Activated naive CD8-positive, alpha-beta T cell treated with anti-CD3 and anti-CD28 coated beads, Interleukin-2, amount 50 U/mL, for 16 hours (primary cell): ENCODE measurements at regions not wholly inside any gene's neighbourhood (a gene's known extent, or its start where the extent isn't known, plus 50 kb on each side); places are given as distances from the start of the nearest gene placed in this dataset.

Source experiments
- DNase-seq: peaks from one replicate; pipeline ENCODE4 v3.0.0-alpha.2; 2020; ENCODE audit warnings: low read depth, low spot score

DNA sequence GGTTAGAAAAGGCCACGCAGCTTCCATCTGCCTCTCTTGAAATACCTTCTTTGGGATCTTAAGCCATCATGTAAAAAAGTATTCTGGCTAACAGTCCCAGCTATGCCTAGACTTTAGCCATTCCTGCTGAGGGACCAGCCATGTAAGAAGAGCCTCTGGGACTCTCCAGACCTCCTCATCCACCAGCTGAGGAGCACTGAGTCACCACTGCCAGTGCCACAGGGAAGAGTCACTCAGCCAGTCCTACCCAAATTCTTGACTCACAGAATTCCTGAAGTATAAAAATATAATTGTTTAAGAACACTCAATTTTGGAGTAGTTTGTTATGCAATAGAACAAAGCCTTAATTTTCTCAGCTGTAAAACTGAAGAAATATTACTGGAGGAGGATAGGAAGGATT is 436.7 kb downstream of the ZEB2 start:
- DNase-seq = no peak

- DNase-seq = no peak
Measured at GRCh38 chr2:144082777-144083176, 437.1 kb downstream of the ZEB2 start.

GRCh38 chr2:144082327-144082726 is 437.6 kb downstream of the ZEB2 start:
- DNase-seq = no peak

- no peak for DNase-seq
Measured at GRCh38 chr2:144081272-144081671, 438.6 kb downstream of the ZEB2 start.

GRCh38 chr2:144079803-144080202 is 440.1 kb downstream of the ZEB2 start:
- no peak for DNase-seq

DNA sequence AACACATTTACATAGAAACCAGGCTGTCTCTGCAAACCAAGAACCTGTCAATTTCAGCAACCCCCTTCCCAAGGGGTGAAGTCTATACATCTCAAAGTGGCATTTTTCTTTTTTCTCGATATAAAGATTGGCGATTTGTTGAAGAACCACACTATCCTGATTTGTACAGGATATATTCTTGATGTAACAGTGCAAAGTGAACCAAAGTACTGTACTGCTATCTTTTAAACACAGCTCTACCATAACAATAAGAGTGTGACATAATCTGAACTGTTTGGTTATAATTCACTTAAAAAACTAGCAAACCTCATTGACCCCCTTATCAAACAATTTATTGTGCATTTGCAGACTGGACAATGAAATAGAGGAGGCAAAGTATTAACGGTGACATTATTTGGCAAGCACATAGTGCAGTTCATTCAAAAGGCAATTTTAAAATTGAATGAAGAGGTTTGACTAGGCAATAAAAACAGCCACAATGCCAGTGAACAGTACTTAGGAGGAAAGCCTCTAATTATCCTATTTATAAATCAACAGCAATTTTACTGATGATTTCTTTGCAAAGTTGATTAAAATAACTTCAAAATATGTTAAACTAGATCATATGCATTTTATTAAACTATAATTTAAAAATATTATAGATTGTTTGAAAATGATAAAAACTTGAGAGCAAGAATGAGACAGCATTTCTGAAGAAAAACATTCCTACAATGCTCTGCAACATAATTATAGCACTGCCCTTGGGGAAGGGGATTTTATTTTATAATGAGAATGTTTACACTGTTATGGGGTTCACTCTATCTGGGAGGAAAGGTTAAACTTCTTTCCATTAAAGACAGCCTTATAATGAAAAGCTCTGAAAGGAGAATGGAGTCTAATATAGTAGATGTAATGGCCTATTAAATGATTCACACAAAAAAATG is 440.9 kb downstream of the ZEB2 start:
- DNase-seq = no peak

- no peak for DNase-seq
Measured at GRCh38 chr2:144078106-144078505, 441.8 kb downstream of the ZEB2 start.

DNA sequence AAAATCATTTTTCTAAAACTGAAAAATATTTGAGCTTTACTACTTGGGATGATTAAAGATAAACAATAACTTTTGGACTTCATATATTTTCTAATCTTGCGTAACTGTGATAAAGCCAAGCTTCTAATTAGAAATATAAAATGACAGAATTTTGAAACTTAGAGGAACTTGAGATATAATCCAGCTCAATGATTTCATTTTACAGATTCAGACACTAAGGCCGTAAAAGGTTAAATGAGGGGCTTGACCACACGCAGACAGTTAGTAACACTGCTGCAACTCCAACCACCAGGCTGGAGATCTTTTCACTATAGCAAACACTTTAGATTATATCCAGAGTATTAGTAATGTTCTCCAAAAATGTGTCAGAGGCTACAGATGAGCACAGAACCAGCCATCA is 445.5 kb downstream of the ZEB2 start:
- DNase-seq = no peak

GRCh38 chr2:144071461-144071860 is 448.5 kb downstream of the ZEB2 start:
- no peak for DNase-seq

DNA sequence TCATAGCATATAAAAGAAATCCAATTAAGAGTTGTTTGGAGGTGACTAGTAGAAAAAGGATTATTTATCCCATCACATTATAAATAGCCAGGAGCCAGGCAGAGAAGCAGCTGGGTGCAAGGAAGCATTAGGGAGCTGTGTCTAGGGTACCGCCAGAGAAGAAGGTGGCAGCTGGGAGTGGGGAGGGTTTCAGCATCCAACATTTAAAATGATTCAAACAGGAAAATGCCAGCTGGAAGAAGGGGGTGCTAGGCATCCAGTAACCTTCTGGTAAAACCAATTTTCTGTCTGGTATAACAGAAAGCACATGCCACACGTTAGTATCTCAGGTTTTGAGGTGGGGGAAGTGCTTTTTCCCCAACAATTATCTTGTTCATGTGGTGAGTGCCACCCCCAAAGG is 452.4 kb downstream of the ZEB2 start:
- no peak for DNase-seq

DNA sequence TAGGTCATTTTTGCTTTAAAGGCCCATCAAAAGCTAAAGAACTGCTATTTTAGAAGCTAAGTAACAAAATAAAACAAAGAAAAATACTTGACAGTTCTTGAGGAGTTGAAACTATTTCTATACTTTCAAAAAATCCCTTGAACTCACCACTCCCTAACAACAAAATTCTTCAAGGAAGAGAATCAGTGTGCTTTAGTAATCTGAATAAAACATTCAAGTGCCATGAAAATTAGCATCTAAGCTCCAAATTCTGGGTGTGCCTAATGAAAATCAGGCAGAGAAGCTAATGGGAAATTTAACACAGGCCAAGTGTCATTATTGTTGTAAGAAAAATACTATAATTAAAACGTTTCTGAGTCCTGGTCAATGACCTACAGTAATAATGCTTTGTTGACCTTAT is 456.3 kb downstream of the ZEB2 start:
- no peak for DNase-seq

DNA sequence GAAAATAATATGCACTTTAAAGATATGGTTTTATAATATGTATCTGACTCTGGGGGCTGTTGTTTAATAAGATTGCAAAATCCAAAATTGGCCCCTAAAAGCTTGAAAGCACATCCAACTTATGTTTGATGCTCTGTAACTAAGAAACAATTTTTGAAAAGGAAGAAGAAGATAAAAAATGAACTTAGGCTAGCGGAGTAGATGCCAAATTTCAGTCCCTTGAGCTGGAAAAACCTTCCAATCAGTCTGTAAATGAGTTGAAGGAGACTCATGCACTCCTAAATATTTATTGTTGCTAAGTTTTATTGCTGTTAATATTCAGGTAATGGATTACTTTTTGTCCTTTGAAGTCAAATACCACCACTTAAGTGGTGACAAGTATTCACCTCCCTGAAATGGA is 465.0 kb downstream of the ZEB2 start:
- no peak for DNase-seq

DNA sequence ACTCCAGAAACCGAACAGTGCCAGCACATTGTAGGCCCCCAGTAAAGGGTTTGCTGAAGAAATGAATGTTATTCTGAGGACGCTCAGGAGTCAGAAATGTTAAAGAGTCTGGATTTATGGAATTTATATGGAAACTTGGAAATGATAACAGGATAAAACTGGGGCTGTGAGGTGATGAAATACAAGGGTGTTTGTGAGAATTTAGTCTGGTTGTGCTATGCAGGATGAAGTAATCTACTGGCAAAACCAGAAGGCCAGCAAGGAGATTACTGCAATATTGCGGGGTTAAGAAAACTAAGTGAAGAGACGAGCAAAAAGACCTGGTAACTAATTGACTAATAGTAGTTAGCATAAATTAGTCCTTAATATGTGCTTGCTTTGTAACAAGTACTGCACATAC is 467.8 kb downstream of the ZEB2 start:
- DNase-seq = no peak

GRCh38 chr2:144049137-144049536 is 470.8 kb downstream of the ZEB2 start:
- no peak for DNase-seq

DNA sequence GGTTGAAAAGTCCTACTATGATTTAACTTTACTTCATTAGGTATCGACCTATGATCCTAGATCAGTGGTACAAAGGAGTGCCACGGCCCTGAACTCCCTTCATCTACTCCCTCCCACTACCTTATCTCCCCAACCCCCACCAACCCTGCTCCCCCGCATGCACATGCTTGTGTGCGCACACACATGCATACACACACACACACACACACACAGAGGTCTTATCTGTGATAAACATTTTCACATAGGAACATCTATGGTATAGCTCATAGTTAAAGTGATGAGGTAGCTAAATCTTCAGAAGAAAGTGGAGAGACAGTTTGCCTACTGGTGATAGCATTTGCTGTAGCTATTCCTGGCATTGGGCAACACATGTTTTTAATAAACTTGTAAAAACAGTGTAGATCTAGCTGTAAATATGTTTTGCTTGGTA is 471.3 kb downstream of the ZEB2 start:
- DNase-seq = no peak

DNA sequence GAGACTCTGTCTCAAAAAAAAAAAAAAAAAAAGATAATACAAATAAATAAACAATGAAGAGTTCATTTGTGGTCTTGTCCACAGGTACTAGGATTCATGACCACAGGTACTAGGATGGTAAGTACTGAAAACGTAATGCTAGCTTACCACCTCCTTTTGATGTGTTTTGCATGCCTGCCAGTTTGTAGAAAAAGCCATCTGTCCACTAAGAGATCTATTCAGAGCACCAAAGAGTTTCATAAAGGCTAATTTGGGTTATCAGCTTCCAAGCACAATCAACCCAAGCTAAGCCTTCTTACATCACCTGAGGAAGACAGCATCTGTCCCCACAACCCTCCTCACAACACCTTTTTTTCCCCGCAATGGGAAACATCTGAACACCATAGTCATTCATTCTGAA is 477.2 kb downstream of the ZEB2 start:
- no peak for DNase-seq

- DNase-seq = no peak
Measured at GRCh38 chr2:144041612-144042011, 478.3 kb downstream of the ZEB2 start.

- no peak for DNase-seq
Measured at GRCh38 chr2:144040834-144041233, 479.1 kb downstream of the ZEB2 start.

DNA sequence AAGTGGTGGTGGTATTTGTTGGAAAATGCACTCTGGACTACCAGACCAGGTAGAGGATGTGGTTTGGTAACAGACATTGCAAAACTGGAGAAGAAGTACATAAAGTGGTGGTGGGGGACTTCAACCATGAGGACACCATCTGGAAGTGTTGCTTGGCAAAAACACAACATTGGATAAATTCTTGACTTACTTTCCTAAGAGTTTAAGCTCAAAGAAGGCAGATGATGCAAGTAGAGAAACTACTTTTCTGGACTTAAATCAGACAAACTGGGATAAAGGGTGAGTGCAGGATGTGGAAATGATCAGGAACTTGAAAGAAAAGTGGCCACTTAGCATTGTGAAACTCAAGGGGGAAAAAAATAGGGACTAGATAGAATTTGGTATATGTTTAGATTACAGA is 487.4 kb downstream of the ZEB2 start:
- no peak for DNase-seq

GRCh38 chr2:144030791-144031190 is 489.1 kb downstream of the ZEB2 start:
- no peak for DNase-seq

- no peak for DNase-seq
Measured at GRCh38 chr2:144027593-144027992, 492.3 kb downstream of the ZEB2 start.

- DNase-seq = no peak
Measured at GRCh38 chr2:144026753-144027152, 493.2 kb downstream of the ZEB2 start.

- no peak for DNase-seq
Measured at GRCh38 chr2:144020047-144020446, 499.9 kb downstream of the ZEB2 start.
